Endothelial cell of hepatic sinusoid (primary cell): ENCODE measurements at regions not wholly inside any gene's neighbourhood (a gene's known extent, or its start where the extent isn't known, plus 50 kb on each side); places are given as distances from the start of the nearest gene placed in this dataset.

Experiments used
- in situ Hi-C: cut with HindIII; loops from 2 replicates; pipeline ENCODE4 v1.10.0; 2017; ENCODE audit warnings: low sequenced_read_pairs

- in situ Hi-C loops, result no loop called here
Measured at GRCh38 chr13:37944081-37944868, 74.7 kb upstream of the TRPC4 start.

GRCh38 chr13:37942929-37943328, 73.4 kb upstream of the TRPC4 start:
- in situ Hi-C loops, result no loop called here

GRCh38 chr13:37934339-37935191, 65.0 kb upstream of the TRPC4 start:
- in situ Hi-C loops, result no loop called here

GRCh38 chr13:37929308-37929707, 59.7 kb upstream of the TRPC4 start:
- in situ Hi-C loops, result no loop called here

- in situ Hi-C loops, result no loop called here
Measured at GRCh38 chr13:37927561-37927960, 58.0 kb upstream of the TRPC4 start.

GRCh38 chr13:37925878-37926473, 56.4 kb upstream of the TRPC4 start:
- in situ Hi-C loops, result no loop called here

- in situ Hi-C loops, result no loop called here
Measured at GRCh38 chr13:37923236-37923635, 53.7 kb upstream of the TRPC4 start.

GRCh38 chr13:37919329-37919880, 49.8 kb upstream of the TRPC4 start:
- in situ Hi-C loops, result no loop called here
